ENCODE measurements at regions not wholly inside any gene's neighbourhood (a gene's known extent, or its start where the extent isn't known, plus 50 kb on each side); places are given as distances from the start of the nearest gene placed in this dataset.

GRCh38 chr14:104393898-104394381 lies 185.6 kb upstream of the C14orf180 start:
- no peak for DNase-seq (ENCODE audit: low spot score)
- TF ChIP-seq POLR2AphosphoS5 (IDR thresholded peaks at IDR 0.05) (no peak), POLR2A (IDR thresholded peaks at IDR 0.05) (no peak), CTCF (IDR thresholded peaks at IDR 0.05) (no peak)
- Histone ChIP-seq H3K4me1 (replicated peaks) (no peaks in the 10 kb centered on the region), H3K27me3 (replicated peaks; ENCODE audit: insufficient read depth) (peaks cover 6% of the 10 kb centered on the region), H3K4me3 (no peak overlapping the region), H3K36me3 (no peaks in the 10 kb centered on the region), H3K27ac (no peak overlapping the region), H3K9me3 (no peaks in the 10 kb centered on the region)
- intact Hi-C loops (cut with DNase I): no loop called here
- 43% methylated on average over 9 of the region's 10 CpGs for WGBS

- Histone ChIP-seq H3K27ac (no peak overlapping the region), H3K4me1 (replicated peaks) (no peaks in the 10 kb centered on the region), H3K36me3 (no peaks in the 10 kb centered on the region), H3K27me3 (replicated peaks; ENCODE audit: insufficient read depth) (peaks cover 6% of the 10 kb centered on the region), H3K4me3 (no peak overlapping the region), H3K9me3 (no peaks in the 10 kb centered on the region)
- DNase-seq (ENCODE audit: low spot score): no peak
- no peak for TF ChIP-seq POLR2A (IDR thresholded peaks at IDR 0.05)
- TF ChIP-seq CTCF (IDR thresholded peaks at IDR 0.05): no peak
- no peak for TF ChIP-seq POLR2AphosphoS5 (IDR thresholded peaks at IDR 0.05)
- intact Hi-C loops (cut with DNase I): no loop called here
- 67% methylated on average over 13 of the region's 13 CpGs for WGBS
Observed at GRCh38 chr14:104394409-104394851, 185.1 kb upstream of the C14orf180 start.

GRCh38 chr14:104395276-104395675 lies 184.3 kb upstream of the C14orf180 start:
- H3K4me3 ChIP-seq: no peak overlapping the region
- DNase-seq (ENCODE audit: low spot score): no peak
- TF ChIP-seq POLR2A (IDR thresholded peaks at IDR 0.05) (no peak), CTCF (IDR thresholded peaks at IDR 0.05) (no peak), POLR2AphosphoS5 (IDR thresholded peaks at IDR 0.05) (no peak)
- H3K9me3 ChIP-seq: no peaks in the 10 kb centered on the region
- 71% methylated on average over 6 of the region's 6 CpGs for WGBS
- no peaks in the 10 kb centered on the region for H3K4me1 ChIP-seq (replicated peaks)
- H3K36me3 ChIP-seq: no peaks in the 10 kb centered on the region
- H3K27ac ChIP-seq: no peak overlapping the region
- H3K27me3 ChIP-seq (replicated peaks; ENCODE audit: insufficient read depth): peaks cover 6% of the 10 kb centered on the region
- intact Hi-C loops (cut with DNase I): no loop called here

GRCh38 chr14:104395941-104396681 lies 183.5 kb upstream of the C14orf180 start:
- Histone ChIP-seq H3K9me3 (no peaks in the 10 kb centered on the region), H3K27me3 (replicated peaks; ENCODE audit: insufficient read depth) (peaks cover 6% of the 10 kb centered on the region), H3K4me3 (no peak overlapping the region), H3K36me3 (no peaks in the 10 kb centered on the region), H3K27ac (no peak overlapping the region), H3K4me1 (replicated peaks) (no peaks in the 10 kb centered on the region)
- no peak for TF ChIP-seq CTCF (IDR thresholded peaks at IDR 0.05)
- TF ChIP-seq POLR2AphosphoS5 (IDR thresholded peaks at IDR 0.05): no peak
- TF ChIP-seq POLR2A (IDR thresholded peaks at IDR 0.05): no peak
- intact Hi-C loops (cut with DNase I): no loop called here
- DNase-seq (ENCODE audit: low spot score): no peak
- WGBS: 80% methylated on average over 30 of the region's 30 CpGs
